Epithelial cell of prostate (primary cell): ENCODE measurements at regions not wholly inside any gene's neighbourhood (a gene's known extent, or its start where the extent isn't known, plus 50 kb on each side); places are given as distances from the start of the nearest gene placed in this dataset.
"Not testable (repeated sequence)": the region's sequence is repeated elsewhere in the genome, so short reads cannot be mapped to it uniquely, and the experiment has no call there.

Experiments used
- DNase-seq: peaks from one replicate; pipeline ENCODE4 v3.0.0-alpha.2; 2011; ENCODE audit warnings: low read depth, low spot score
- H3K27ac ChIP-seq: fragments of 450-650 bp; 2 replicates; pipeline ENCODE4 v1.5.1; 2017; ENCODE audit warnings: mild to moderate bottlenecking

DNA sequence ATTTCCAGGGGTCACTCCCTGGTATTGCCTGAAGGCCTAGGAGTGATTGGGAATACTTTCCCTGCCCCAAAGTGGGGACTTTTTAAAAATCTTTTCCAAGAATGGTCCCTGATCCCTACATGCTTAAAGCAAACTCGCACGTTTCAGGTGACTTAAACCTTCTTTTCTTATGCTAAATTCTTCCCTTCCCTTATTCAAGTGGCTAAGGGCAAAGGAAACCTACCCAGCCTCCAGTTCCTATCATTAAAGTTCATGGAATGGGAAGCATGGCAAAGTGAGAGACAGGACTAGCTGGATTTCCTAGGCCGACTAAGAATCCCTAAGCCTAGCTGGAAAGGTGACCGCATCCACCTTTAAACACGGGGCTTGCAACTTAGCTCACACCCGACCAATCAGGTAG lies 346.8 kb downstream of the ZIC4 start:
- not testable (repeated sequence) for DNase-seq, H3K27ac ChIP-seq

DNA sequence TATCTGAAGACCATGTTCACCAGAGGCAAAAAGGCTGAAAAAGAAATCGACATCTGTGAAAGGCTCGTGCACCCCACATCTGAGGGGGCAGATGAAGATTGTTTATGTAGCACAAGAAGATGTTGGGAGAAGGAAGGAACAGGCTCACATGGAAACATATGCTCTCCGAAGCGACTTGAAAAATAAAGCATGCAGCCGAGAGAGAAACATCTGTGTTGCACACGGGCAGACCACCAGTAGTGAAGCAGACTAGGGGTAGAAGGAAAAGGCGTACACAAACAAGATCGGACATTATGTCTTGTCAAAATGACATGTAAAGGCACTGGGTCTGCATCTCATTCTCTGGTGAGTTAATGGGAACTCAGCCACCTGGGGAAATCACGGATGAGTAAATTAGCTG lies 356.5 kb downstream of the ZIC4 start:
- no peak for DNase-seq
- H3K27ac ChIP-seq: no peak overlapping the region

DNA sequence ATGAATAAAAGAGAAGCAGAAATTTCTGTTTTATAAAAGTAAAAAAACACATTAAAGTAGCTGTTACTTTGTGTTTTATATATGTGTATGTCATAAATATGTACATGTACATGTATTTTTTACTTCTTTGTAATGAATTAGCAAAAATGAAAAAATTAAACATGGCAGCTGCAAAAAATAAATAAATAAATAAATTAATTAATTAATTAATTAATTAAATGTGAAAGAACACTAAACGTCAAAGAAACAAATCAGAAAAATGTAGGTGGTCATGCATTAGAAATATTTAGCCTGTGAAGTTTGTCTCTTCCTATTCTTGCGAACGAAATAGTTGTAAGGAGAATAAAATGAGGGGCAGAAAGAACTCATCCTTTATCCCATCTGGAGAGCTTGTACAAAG lies 357.0 kb downstream of the ZIC4 start:
- no peak for DNase-seq
- no peak overlapping the region for H3K27ac ChIP-seq

DNA sequence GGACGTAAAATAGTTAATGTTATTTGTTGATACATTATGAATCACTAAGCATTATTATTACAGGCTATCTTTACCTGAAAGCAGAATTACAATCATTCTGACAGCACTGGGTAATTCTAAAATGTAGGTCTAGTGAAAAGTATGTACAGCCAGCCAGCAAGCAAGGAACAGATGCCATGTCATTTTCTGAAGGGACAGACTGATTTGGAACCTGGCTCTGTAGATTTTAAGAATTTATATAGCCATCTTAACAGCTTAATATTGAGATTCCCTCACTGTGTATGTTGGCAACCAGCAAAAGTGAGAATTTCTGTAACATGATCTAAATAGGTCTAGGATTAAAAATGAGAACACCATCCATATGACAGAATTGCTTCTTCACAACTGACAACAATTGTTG lies 359.4 kb downstream of the ZIC4 start:
- DNase-seq: no peak
- H3K27ac ChIP-seq: no peak overlapping the region

DNA sequence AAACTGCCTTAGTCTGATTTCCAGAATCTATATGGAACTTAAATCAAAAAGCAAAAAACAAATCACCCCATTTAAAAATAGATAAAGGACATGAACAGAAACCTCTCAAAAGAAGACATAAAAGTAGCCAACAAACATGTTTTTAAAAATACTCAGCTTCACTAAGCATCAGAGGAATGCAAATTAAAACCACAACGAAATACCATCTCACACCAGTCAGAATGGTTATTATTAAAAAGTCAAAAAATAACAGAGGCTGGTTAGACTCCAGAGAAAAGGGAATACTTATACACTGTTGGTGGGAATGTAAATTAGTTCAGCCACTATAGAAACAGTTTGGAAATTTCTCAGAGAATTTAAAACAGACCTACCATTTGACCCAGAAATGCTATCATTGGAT lies 367.9 kb downstream of the ZIC4 start:
- DNase-seq: no peak
- H3K27ac ChIP-seq: no peak overlapping the region

DNA sequence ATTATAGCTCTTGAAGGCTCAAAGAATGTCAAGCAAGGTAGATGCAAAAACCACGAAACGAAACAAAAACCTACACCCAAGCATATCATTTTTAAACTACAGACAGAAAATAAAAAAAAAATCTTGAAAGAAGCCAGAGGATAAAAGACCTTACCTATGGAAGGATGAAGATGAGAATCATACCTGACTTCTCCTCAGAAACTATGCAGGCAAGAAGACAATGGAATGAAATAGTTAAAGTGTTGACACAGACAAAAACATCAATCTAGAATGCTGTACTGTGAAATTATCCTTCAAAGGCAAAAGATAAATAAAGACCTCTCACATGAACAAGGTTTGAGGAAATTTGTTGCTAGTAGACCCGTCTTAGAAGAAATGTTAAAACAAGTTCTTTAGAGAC lies 372.0 kb downstream of the ZIC4 start:
- H3K27ac ChIP-seq: no peak overlapping the region
- DNase-seq: no peak

DNA sequence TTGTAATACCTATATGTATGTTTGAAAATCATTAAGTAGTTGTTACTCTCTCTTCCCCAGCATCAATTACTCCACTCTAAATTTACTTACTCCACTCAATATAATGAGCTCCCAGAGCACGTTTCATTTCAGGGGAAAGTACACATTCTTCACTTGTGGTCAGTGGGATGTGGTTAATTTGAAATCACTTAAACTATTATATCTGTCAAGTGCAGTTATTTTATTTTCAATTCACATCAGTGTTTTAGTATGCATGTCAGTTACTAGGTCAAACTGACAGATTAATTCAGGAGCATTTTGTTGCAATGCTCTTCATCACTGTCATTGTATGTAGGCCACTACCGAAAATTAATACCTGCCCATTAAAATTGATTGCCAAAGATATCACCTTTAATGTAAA lies 376.1 kb downstream of the ZIC4 start:
- H3K27ac ChIP-seq: no peak overlapping the region

DNA sequence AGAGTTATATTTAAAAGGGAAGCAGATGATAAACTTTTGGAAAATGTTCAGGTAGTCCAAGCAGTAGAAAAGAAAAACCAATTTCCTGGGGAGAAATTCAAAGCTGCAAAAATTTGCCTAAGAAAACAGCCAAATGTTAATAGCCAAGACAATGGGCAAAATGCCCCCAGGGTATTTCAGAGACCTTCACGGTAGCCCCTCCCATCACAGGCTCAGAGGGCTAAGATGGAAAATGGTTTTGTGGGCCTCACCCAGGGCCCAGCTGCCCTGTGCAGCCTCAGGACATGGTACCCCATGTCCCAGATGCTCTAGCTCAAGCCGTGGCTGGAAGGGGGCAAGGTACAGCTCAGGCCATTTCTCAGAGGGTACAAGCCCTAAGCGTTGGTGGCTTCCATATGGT lies 391.0 kb downstream of the ZIC4 start:
- no peak for DNase-seq
- H3K27ac ChIP-seq: no peak overlapping the region

More for the DNA sequence above, 376.1 kb downstream of the ZIC4 start:
- DNase-seq: no peak

DNA sequence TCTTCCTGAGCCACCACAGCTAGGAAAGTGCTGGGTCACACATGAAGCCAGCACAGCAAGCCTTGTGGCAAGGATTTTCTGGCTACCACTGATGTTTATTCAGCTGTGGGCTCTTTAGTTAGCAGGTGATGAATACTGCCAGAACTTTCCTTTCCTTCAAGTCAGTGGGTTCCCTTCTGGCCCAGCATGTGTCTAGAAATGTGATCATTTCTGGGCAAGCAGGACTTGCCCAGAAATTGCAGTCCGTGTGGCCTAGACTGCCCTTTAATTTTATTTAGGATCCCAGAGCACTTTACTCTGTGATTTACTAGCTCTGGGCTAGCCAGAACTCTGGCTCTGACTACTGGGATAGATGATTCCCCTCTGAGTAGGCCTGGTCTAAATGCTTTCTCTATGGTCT lies 397.5 kb downstream of the ZIC4 start:
- H3K27ac ChIP-seq: no peak overlapping the region
- DNase-seq: no peak

DNA sequence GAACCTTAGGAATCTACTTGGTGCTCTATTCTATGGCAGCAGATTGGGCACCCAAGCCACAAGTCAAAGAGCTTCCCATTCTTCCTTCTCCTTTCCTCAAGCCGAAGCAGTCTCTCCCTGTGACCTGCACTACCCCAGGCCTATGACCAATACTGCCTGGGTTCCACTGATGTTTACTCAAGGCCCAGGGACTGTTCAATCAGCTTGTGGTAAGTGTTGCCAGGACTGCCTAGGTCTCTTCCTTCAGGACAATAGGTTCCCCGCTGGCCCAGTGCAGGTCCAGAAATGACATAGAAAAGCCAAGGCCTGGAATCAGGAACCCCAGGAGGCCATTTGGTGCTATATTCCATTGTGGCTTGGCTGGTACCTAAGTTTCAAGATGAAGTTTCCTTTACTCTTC lies 397.9 kb downstream of the ZIC4 start:
- no peak for DNase-seq
- H3K27ac ChIP-seq: no peak overlapping the region

DNA sequence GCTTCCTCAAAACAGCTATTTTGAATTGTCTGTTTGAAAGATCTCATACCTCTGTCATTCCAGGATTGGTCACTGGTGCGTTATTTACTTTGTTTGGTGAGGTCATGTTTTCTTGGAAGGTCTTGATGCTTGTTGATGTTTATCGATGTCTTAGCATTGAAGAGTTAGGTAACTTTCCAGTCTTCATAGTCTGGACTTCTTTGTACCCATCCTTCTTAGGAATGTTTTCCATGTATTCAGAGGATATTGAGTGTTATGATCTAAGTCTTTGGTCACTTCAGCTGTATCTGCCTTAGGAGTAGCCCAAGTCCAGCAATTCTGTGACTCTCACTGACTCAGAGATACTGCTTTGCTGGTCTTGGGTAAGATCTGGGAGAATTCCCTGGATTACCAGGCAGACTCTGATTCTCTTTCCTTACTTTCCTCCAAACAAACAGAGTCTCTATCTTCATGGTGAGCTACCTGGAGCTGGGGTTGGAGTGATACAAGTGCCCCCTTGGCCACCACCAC lies 398.6 kb downstream of the ZIC4 start:
- no peak overlapping the region for H3K27ac ChIP-seq
- DNase-seq: no peak

DNA sequence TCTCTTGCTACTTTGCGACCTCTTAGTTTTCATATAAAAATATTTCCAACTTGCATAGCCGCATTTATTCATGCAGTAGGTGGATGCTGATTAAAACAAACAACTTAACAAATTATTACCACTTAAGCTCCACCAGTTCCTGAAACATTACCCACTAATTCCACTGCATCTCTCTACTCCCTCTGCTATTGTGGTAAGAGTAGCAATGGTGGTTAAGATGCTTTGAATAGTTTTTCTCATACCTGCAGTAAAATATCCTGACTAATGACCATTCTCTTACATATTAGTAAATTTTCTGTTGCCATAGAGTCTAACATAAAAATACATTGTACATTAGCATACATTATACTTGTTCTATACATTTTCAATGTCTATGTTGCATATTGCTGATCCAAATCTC lies 397.6 kb upstream of the PLSCR5 start:
- no peak for DNase-seq
- H3K27ac ChIP-seq: no peak overlapping the region

DNA sequence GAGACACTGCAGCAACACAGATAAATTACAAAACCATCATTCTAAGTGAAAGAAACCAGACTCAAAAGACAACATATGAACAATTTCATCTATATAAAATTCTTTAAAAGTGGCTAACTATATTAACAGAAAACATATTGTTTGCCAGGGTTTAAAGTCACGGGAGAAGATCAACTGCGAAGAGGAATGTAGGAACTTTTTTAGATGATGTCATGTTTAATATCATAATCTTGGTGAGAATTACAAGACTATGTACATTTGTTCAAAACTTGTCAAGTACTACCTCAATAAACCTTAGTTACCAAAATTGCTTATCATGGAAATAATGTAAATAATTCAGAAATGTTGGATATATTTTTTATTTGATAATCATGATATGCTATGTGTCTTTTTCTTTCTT lies 395.1 kb upstream of the PLSCR5 start:
- no peak for DNase-seq

DNA sequence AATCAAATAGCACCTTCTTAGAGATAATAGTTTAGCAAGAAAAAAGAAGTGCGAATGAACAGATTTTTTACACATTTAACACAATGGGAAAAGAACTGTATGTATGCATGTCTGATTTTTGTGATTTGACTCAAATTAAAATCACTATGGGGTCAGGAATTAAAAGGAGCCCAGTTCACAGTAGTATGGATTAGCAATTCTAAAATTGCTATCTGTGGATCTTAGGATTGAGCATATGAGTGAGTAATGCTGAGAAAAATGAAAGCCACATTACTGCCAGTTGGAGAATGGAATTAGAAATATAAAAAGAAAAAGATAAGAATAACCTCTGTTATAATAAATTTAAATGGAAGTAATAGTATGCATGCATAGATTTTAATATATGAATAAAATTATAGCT lies 386.8 kb upstream of the PLSCR5 start:
- no peak overlapping the region for H3K27ac ChIP-seq
- no peak for DNase-seq

More for the DNA sequence above, 395.1 kb upstream of the PLSCR5 start:
- no peak overlapping the region for H3K27ac ChIP-seq

DNA sequence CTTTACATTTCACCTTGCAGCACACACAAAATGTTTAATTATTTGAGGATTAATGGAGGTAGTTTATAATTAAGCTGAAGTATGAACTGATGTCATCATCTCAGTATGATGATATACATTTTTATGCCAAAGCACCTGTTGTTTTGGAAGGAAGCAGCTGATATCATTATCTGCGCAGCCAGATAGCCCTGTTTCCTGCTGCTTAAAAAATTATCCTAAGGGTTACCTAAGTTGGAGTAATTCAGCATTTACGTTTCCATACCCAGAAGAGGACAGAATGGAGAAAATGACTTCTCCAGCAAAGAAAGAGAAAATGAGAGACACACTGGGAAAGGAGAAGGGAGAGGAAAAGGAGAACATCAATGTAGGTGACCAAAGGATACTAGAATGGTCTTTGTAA lies 370.3 kb upstream of the PLSCR5 start:
- H3K27ac ChIP-seq: no peak overlapping the region
- DNase-seq: no peak

DNA sequence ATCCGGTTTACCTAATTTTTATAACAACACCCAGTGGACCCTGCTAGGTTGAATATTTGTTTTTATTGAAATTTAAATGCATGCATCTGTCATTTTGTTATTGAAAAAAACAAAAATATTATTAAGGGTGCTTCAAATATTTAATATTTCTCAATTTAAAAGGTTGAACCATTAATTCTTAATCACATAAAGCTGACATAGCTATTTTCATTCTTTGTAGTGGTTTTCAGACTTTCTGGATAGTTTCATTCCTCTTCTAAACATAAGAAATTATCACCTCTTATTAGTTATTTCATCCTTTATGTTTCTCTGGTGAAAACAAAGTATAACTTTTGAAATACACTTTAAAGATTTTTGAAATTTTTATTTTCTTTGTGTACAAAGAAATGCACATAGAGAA lies 369.9 kb upstream of the PLSCR5 start:
- no peak overlapping the region for H3K27ac ChIP-seq
- DNase-seq: no peak

DNA sequence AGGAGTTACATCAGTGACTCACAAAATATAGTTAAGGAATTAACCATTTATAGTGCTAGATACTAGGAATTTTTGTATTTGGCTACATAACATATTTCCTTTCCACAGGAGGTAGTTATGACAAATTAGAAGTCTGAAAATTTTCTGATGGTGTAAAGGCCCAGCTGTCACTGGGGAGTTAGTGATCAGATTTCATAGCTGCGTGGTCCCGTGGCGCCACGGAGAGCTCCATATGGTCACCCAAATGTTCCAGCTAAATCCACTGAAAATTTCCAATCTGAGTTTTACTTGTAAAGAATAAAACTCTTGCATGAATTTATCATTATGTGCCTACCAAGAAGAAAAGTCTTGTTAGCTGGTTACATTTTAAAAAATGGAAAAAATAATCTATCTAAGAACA lies 368.9 kb upstream of the PLSCR5 start:
- no peak overlapping the region for H3K27ac ChIP-seq
- DNase-seq: no peak

DNA sequence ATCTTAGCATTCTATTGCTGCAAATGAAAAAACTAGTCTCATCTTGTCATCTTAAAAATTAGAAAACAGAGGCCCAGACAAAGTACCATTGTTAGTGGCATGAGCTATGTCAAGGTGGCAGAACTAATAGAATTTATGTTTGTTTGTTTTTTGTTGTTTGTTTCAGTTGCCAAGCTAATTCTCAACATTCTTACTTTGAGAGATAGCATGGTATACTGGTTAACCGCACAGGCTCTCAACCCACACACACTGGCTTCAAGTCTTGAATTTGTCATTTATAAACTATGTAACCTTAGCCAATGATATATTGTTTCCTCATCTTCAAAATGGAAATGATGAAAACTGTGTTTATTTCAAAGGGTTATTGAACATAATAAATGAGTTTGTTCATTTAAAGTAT lies 367.6 kb upstream of the PLSCR5 start:
- DNase-seq: no peak
- H3K27ac ChIP-seq: no peak overlapping the region

DNA sequence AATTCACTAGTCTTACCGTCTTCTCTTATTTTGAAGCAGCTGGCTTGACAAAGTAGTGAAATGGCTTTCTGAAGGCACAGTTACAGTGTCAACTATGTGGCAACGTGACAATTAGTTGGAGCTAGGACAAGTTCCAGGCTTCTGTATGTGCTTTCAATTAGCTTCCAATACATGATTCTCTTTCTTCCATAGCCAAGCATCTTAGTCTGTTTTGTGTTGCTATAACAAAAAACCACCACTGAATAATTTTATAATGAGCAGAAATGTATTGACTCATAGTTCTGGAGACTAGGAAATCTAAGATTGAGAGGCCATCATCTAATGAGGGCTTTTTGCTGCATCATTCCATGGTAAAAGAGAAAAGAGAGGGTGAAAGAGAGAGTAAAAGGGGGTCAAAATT lies 365.1 kb upstream of the PLSCR5 start:
- DNase-seq: no peak
- H3K27ac ChIP-seq: no peak overlapping the region

DNA sequence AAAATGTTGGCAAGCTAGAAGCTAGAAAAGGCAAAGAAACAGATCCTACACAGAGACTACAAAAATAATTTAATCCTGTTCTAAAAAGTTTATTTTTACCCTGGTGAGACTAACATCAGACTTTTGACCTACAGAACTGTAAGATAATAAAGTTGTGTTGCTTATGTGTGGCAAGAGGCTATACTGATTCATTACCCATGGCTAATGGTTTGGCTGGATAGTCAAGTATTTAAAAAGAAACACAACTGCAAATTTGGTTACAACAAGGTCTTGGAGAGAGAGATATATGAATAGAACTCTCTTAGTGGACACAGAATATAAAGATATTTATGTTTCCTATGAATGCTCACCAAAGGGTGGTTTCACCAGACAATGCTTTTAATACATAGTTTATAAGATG lies 364.2 kb upstream of the PLSCR5 start:
- no peak overlapping the region for H3K27ac ChIP-seq
- no peak for DNase-seq

DNA sequence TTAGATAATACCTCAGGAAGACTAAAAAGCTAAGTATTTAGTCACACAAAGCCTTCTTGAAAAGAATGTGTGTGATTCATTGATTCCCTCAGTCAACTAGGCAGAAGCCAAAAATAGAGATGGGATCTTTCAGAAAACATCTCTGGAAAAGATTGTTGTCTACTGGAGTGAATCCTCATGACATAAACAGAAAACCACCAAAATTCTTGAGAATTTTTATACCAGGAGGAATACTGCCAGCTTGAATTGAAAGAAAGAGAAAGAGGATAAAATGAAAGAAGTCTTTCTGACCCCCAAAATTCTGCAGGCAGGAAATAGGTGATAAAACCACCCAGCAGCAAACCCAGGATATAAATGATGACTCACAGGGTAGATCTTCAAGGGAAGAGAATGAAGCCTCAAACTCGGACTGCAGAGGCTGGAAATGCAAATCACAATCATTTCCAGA lies 363.1 kb upstream of the PLSCR5 start:
- no peak for DNase-seq
- peak overlapping the region; percentile 11 for H3K27ac ChIP-seq

DNA sequence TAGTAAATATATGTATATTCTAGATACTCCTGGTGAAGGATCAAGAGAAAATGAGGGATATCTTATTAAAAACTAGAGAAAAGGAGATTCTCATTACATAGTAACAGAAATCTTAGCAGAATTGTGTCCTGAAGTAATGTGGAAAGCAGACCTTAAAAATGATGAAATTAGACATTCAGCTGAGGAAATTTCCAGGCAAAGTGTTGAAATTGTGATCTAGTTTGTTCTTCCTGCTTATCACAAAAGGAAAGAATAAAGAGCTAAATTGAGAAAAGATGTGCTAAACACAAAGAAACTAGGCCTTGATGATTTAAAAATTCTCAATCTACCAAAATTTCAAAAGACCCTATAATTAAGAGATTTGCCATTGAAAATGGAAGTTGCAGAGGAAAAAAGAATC lies 362.6 kb upstream of the PLSCR5 start:
- DNase-seq: no peak
- H3K27ac ChIP-seq: peak overlapping the region; percentile 11

DNA sequence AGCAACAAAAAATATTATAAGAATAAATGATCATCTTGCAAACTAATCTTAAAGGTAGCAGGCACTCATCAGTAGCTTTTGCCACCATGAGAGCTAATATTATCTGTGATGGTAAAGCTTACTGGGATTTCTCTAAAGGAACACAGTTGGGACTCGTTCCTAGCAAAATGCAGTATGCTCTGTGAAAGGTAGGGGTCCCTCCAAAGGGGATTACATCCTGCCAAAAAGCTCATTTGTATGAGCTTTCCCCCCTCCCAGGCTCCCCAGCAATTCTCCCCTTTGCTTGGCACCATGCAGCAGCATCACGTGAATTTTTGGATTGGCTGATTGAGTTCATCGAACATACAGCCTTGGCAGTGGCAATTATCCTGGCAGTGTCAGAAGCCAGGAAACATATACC lies 361.0 kb upstream of the PLSCR5 start:
- DNase-seq: no peak
- H3K27ac ChIP-seq: no peak overlapping the region
